K562 (cell line): ENCODE measurements at regions not wholly inside any gene's neighbourhood (a gene's known extent, or its start where the extent isn't known, plus 50 kb on each side); places are given as distances from the start of the nearest gene placed in this dataset.

Experiments
- ATAC-seq: fragments of 200-7000 bp; cut with Tn5 transposase; 3 replicates; pipeline ENCODE4 v1.9.1; 2020; ENCODE audit warnings: moderate library complexity
- BruUV-seq: library from RNA; stranded (reverse); fragments of 400-500 nt; replicated peaks from 2 replicates; lab custom pipeline; 2021; lab: Mats Ljungman, UMichigan
- CTCF ChIA-PET: fragments of 300-600 bp; formaldehyde crosslinking; extraction: SDS; loops from one replicate; lab custom pipeline; 2021; ENCODE audit warnings: low intra/inter-chr PET ratio; lab: Yijun Ruan, JAX
- POLR2A ChIA-PET: fragments of 300-600, 350-650 bp; sonication (Branson Sonifier 250); formaldehyde crosslinking; extraction: SDS; loops from one replicate; lab custom pipeline; 2021; ENCODE audit warnings: antibody characterized with exemption, inconsistent platforms; lab: Yijun Ruan, JAX
- DNase-seq, 4 experiments: peaks; one replicate each; pipeline versions ENCODE4 v3.0.0 to v3.0.0-alpha.2; 2011 to 2018; ENCODE audit warnings: low spot score in 3 of 4, mixed read lengths in 3 of 4; ENCODE audit errors: extremely low read depth in 1 of 4
- FAIRE-seq: peaks from 2 replicates; lab custom pipeline; 2011; peaks lifted over from hg19 to GRCh38; lab: Jason Lieb, UNC
- H2AFZ ChIP-seq: 2 replicates; pipeline ENCODE4 v1.6.0; 2011; ENCODE audit warnings: low read depth, low read length, control low read depth, inconsistent platforms
- H3K27ac ChIP-seq: fragments of 200-600 bp; 3 replicates; pipeline ENCODE4 v1.8.0; 2011; ENCODE audit warnings: low read depth, mild to moderate bottlenecking, control low read depth, inconsistent platforms, low read length, moderate library complexity, mixed read lengths; ENCODE audit errors: extremely low read depth
- H3K27me3 ChIP-seq, 2 experiments: fragments of 300-600 bp in 1 of 2; 2 replicates in 1 of 2; 3 replicates in 1 of 2; pipeline versions ENCODE4 v1.6.0 to v1.8.0; 2011; ENCODE audit warnings: inconsistent platforms in 2 of 2, low read length in 2 of 2, mild to moderate bottlenecking in 1 of 2, mixed read lengths in 1 of 2, moderate library complexity in 1 of 2; ENCODE audit not compliant: control insufficient read depth in 2 of 2, insufficient read depth in 2 of 2
- H3K36me3 ChIP-seq: fragments of 300-600 bp; 3 replicates; pipeline ENCODE4 v1.8.0; 2011; ENCODE audit warnings: mild to moderate bottlenecking, low read length, inconsistent platforms; ENCODE audit not compliant: control insufficient read depth, insufficient read depth
- H3K4me1 ChIP-seq, 2 experiments: fragments of 200-600 bp in 1 of 2; replicated peaks in 1 of 2; 2 replicates in 1 of 2; 3 replicates in 1 of 2; pipeline versions ENCODE4 v1.5.1 to v1.8.0; 2011; ENCODE audit warnings: inconsistent platforms in 2 of 2, low read length in 2 of 2, mild to moderate bottlenecking in 1 of 2, mixed read lengths in 1 of 2, moderate library complexity in 1 of 2; ENCODE audit not compliant: control insufficient read depth in 2 of 2, insufficient read depth in 2 of 2
- H3K4me2 ChIP-seq: 2 replicates; pipeline ENCODE4 v1.6.1; 2011; ENCODE audit warnings: low read length, control low read depth, inconsistent platforms, mixed read lengths; ENCODE audit not compliant: insufficient read depth
- H3K4me3 ChIP-seq: fragments of 200-600 bp; sonication (generic), shearing (Covaris generic); 2 replicates; pipeline ENCODE4 v1.5.1; 2016; ENCODE audit warnings: control low read depth, inconsistent platforms
- H3K79me2 ChIP-seq: fragments of 200-600 bp; 3 replicates; pipeline ENCODE4 v1.8.0; 2011; ENCODE audit warnings: low read length, inconsistent platforms; ENCODE audit not compliant: control insufficient read depth, insufficient read depth
- H3K9ac ChIP-seq, 2 experiments: 2 replicates each; pipeline versions ENCODE4 v1.6.0 to v1.6.1; 2011; ENCODE audit warnings: low read depth in 2 of 2, low read length in 2 of 2, control low read depth in 1 of 2, inconsistent platforms in 1 of 2, mild to moderate bottlenecking in 1 of 2, mixed read lengths in 1 of 2; ENCODE audit not compliant: insufficient read depth in 1 of 2
- H3K9me1 ChIP-seq: one replicate; pipeline ENCODE4 v1.6.0; 2011; ENCODE audit warnings: inconsistent platforms, mild to moderate bottlenecking, low read length, moderate library complexity; ENCODE audit not compliant: control insufficient read depth, insufficient read depth
- H3K9me3 ChIP-seq: replicated peaks from 2 replicates; pipeline ENCODE4 v1.5.1; 2011; ENCODE audit warnings: low read depth, low read length, inconsistent platforms; ENCODE audit not compliant: control insufficient read depth, insufficient read depth
- H4K20me1 ChIP-seq: replicated peaks from 2 replicates; pipeline ENCODE4 v1.6.1; 2011; ENCODE audit warnings: low read length, inconsistent platforms, mixed read lengths; ENCODE audit not compliant: control insufficient read depth, insufficient read depth
- BMI1 ChIP-seq: fragments of 150-350 bp; IDR thresholded peaks from 2 replicates; pipeline ENCODE4 v1.6.1; 2014; ENCODE audit warnings: low read length
- DPF2 ChIP-seq: fragments of 450-650 bp; IDR thresholded peaks from 2 replicates; pipeline ENCODE4 v1.6.1; 2016
- HNRNPUL1 ChIP-seq: fragments of 200-400 bp; formaldehyde crosslinking; IDR thresholded peaks from 2 replicates; pipeline ENCODE4 v1.6.1; 2017; ENCODE audit warnings: low read length
- HOMEZ ChIP-seq: fragments of 250-450 bp; sonication (Bioruptor Pico); IDR thresholded peaks from 2 replicates; pipeline ENCODE4 v1.4.0; 2020; ENCODE audit warnings: mild to moderate bottlenecking, moderate library complexity
- MAFG ChIP-seq: fragments of 450-650 bp; conservative IDR thresholded peaks from 2 replicates; pipeline ENCODE4 v1.6.1; 2016; ENCODE audit warnings: missing genetic modification characterization, missing compliant biosample characterization
- TBL1XR1 ChIP-seq, 2 experiments: IDR thresholded peaks; 2 replicates each; pipeline ENCODE4 v1.6.1; 2012; ENCODE audit warnings: improper control_type of control experiment in 2 of 2, low read length in 2 of 2, mild to moderate bottlenecking in 1 of 2
- THRAP3 ChIP-seq: fragments of 450-650 bp; IDR thresholded peaks from 2 replicates; pipeline ENCODE4 v1.6.1; 2016; ENCODE audit warnings: mild to moderate bottlenecking, inconsistent platforms, borderline replicate concordance
- TRIM28 ChIP-seq: fragments of 450-650 bp; IDR thresholded peaks from 2 replicates; pipeline ENCODE4 v1.6.1; 2017
- ZFP1 ChIP-seq: fragments of 450-650 bp; formaldehyde crosslinking; IDR thresholded peaks from 2 replicates; pipeline ENCODE4 v1.4.0; 2020; ENCODE audit warnings: mild to moderate bottlenecking, mixed read lengths
- ZNF3 ChIP-seq: fragments of 250-450 bp; sonication (Bioruptor Pico); IDR thresholded peaks from 2 replicates; pipeline ENCODE4 v1.5.0; 2021; ENCODE audit warnings: mild to moderate bottlenecking, moderate library complexity
- ZNF76 ChIP-seq: fragments of 250-450 bp; sonication (Bioruptor Pico); IDR thresholded peaks from 2 replicates; pipeline ENCODE4 v1.4.0; 2020; ENCODE audit warnings: mild to moderate bottlenecking, moderate library complexity, borderline replicate concordance
- ZNF77 ChIP-seq: fragments of 250-450 bp; sonication (Bioruptor Pico); IDR thresholded peaks from 2 replicates; pipeline ENCODE4 v1.5.0; 2020
- WGBS: fragments of 100-300 bp; shearing (Covaris generic); methylation state at CpG from one replicate; pipeline ENCODE4 v1.1.6; 2016; ENCODE audit warnings: low coverage, mixed read lengths; ENCODE audit not compliant: insufficient coverage; ENCODE audit errors: missing lambda C conversion rate; 5-methylcytosine and 5-hydroxymethylcytosine counted together
- in situ Hi-C: fragments of 300-500 bp; cut with MboI; formaldehyde crosslinking; loops from 4 replicates; pipeline ENCODE4 v1.15.0; 2018; ENCODE audit warnings: inconsistent platforms, mixed read lengths
- intact Hi-C: fragments of 100-400 bp; cut with micrococcal nuclease; formaldehyde crosslinking; loops from 2 replicates; pipeline ENCODE4 v1.14.2; 2022
- TF ChIP-seq, protein P1 (sequence below): sonication (generic); formaldehyde crosslinking; IDR thresholded peaks from 2 replicates; pipeline ENCODE4 v1.8.0; 2023; ENCODE audit warnings: mild to moderate bottlenecking, missing genetic modification reagents
- TF ChIP-seq, protein P2 (sequence below): fragments of 450-650 bp; IDR thresholded peaks from 2 replicates; pipeline ENCODE4 v1.6.1; 2016; ENCODE audit warnings: antibody characterized with exemption
- TF ChIP-seq, protein P3 (sequence below): sonication (generic); formaldehyde crosslinking; IDR thresholded peaks from 2 replicates; pipeline ENCODE4 v1.8.1; 2023; ENCODE audit warnings: mild to moderate bottlenecking, missing genetic modification reagents, moderate library complexity

- Histone ChIP-seq H3K27ac (no peak overlapping the region), H3K4me3 (no peak overlapping the region)
Observed at GRCh38 chr5:109482748-109483147, 73.0 kb upstream of the PJA2 start.

More at GRCh38 chr5:109482748-109483147, 73.0 kb upstream of the PJA2 start:
- CTCF ChIA-PET, result no interaction called here
- TF ChIP-seq DPF2 (no peak), TRIM28 (no peak), ZNF76 (CRISPR knock-in tag) (no peak), HNRNPUL1 (no peak), ZNF77 (no peak), BMI1 (no peak), ZFP1 (CRISPR knock-in tag) (no peak), ZNF3 (no peak), HOMEZ (CRISPR knock-in tag) (no peak), TBL1XR1 (IDR thresholded peaks at IDR 0.05; ENCODE audit: low read length in 2 of 2) (no peak), MAFG (tag) (no peak), THRAP3 (no peak)
- TF ChIP-seq, protein P1, sequence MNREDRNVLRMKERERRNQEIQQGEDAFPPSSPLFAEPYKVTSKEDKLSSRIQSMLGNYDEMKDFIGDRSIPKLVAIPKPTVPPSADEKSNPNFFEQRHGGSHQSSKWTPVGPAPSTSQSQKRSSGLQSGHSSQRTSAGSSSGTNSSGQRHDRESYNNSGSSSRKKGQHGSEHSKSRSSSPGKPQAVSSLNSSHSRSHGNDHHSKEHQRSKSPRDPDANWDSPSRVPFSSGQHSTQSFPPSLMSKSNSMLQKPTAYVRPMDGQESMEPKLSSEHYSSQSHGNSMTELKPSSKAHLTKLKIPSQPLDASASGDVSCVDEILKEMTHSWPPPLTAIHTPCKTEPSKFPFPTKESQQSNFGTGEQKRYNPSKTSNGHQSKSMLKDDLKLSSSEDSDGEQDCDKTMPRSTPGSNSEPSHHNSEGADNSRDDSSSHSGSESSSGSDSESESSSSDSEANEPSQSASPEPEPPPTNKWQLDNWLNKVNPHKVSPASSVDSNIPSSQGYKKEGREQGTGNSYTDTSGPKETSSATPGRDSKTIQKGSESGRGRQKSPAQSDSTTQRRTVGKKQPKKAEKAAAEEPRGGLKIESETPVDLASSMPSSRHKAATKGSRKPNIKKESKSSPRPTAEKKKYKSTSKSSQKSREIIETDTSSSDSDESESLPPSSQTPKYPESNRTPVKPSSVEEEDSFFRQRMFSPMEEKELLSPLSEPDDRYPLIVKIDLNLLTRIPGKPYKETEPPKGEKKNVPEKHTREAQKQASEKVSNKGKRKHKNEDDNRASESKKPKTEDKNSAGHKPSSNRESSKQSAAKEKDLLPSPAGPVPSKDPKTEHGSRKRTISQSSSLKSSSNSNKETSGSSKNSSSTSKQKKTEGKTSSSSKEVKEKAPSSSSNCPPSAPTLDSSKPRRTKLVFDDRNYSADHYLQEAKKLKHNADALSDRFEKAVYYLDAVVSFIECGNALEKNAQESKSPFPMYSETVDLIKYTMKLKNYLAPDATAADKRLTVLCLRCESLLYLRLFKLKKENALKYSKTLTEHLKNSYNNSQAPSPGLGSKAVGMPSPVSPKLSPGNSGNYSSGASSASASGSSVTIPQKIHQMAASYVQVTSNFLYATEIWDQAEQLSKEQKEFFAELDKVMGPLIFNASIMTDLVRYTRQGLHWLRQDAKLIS, result no peak
- TF ChIP-seq, protein P2, sequence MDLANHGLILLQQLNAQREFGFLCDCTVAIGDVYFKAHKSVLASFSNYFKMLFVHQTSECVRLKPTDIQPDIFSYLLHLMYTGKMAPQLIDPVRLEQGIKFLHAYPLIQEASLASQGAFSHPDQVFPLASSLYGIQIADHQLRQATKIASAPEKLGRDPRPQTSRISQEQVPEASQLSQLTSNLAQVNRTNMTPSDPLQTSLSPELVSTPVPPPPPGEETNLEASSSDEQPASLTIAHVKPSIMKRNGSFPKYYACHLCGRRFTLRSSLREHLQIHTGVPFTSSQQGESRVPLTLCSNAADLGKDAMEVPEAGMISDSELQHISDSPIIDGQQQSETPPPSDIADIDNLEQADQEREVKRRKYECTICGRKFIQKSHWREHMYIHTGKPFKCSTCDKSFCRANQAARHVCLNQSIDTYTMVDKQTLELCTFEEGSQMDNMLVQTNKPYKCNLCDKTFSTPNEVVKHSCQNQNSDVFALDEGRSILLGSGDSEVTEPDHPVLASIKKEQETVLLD, result no peak
- TF ChIP-seq, protein P3, sequence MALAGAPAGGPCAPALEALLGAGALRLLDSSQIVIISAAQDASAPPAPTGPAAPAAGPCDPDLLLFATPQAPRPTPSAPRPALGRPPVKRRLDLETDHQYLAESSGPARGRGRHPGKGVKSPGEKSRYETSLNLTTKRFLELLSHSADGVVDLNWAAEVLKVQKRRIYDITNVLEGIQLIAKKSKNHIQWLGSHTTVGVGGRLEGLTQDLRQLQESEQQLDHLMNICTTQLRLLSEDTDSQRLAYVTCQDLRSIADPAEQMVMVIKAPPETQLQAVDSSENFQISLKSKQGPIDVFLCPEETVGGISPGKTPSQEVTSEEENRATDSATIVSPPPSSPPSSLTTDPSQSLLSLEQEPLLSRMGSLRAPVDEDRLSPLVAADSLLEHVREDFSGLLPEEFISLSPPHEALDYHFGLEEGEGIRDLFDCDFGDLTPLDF (CRISPR knock-in tag), result no peak
- Histone ChIP-seq H3K9ac (no peak overlapping the region), H3K27me3 (peaks cover 0 to 8% of the 10 kb centered on the region in 2 experiments; a peak in 2 of 5 replicates), H3K4me2 (no peak overlapping the region), H3K4me1 (no peaks in the 10 kb centered on the region), H3K79me2 (no peaks in the 10 kb centered on the region), H2AFZ (no peak overlapping the region), H4K20me1 (no peaks in the 10 kb centered on the region), H3K36me3 (no peaks in the 10 kb centered on the region), H3K9me3 (no peaks in the 10 kb centered on the region), H3K9me1 (no peaks in the 10 kb centered on the region)
- intact Hi-C loops (no loop called here), in situ Hi-C loops (no loop called here)
- no TSS peak for BruUV-seq
- DNase-seq, result no peak
- ATAC-seq, result no peak
- FAIRE-seq, result no peak
- WGBS, result 0% methylated on average over 5 of the region's 5 CpGs
- POLR2A ChIA-PET, result interaction anchor here (0.9 kb wide), 1 partner anchor 9 kb away, joined by 4 read pairs; no protein-coding TSS in a partner anchor
